ENCODE measurements at regions not wholly inside any gene's neighbourhood (a gene's known extent, or its start where the extent isn't known, plus 50 kb on each side); places are given as distances from the start of the nearest gene placed in this dataset.

DNA sequence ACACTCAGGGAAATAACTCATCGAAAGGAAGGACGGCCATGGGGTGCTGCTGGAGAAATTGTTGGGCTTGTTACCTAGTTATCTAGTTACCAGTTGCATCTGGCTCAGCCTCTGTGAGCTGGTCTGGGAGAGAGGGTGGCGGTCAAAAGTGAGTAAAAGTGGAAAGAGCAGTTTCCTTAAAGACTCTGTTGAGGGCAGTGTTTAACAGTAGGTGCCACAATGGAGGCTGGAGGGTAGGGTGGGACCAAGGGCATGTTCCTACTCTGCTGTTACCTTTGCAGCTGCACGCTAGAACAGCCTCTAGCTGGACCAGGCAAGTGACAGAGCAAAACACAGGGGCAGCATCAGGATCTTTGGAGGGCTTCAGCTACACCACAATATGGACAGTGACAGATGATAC is 228.8 kb upstream of the STARD13 start:
- Histone ChIP-seq H3K27ac (replicated peaks) (no peak overlapping the region), H3K4me1 (peaks cover 28% of the 10 kb centered on the region), H3K27me3 (ENCODE audit: low read depth) (no peaks in the 10 kb centered on the region), H3K9me3 (replicated peaks) (no peaks in the 10 kb centered on the region), H3K4me3 (no peak overlapping the region), H3K36me3 (no peaks in the 10 kb centered on the region)
- TF ChIP-seq, protein P1, sequence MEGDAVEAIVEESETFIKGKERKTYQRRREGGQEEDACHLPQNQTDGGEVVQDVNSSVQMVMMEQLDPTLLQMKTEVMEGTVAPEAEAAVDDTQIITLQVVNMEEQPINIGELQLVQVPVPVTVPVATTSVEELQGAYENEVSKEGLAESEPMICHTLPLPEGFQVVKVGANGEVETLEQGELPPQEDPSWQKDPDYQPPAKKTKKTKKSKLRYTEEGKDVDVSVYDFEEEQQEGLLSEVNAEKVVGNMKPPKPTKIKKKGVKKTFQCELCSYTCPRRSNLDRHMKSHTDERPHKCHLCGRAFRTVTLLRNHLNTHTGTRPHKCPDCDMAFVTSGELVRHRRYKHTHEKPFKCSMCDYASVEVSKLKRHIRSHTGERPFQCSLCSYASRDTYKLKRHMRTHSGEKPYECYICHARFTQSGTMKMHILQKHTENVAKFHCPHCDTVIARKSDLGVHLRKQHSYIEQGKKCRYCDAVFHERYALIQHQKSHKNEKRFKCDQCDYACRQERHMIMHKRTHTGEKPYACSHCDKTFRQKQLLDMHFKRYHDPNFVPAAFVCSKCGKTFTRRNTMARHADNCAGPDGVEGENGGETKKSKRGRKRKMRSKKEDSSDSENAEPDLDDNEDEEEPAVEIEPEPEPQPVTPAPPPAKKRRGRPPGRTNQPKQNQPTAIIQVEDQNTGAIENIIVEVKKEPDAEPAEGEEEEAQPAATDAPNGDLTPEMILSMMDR (IDR thresholded peaks at IDR 0.05; ENCODE audit: borderline replicate concordance): no peak
- intact Hi-C loops (cut with micrococcal nuclease): no loop called here
- no peak for DNase-seq

DNA sequence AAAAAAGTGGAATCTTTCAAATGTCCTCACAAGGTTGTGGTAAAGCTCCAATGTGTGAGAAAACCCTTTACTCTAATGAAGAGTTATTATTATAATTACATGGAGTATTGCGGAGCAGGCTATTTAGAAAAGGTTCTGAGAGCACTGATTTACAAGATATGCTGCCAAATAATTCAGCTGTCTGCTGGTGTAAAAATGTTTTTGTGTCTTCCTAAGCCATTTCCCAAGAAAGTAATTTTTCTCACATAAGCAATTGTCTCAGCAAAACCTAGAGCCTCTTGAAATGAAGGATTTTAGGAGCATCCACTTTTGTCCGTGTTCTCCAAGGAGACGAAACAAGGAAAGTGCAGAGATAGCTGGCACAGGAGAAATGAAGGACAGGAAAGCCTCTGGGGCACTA is 229.6 kb upstream of the STARD13 start:
- Histone ChIP-seq H3K27me3 (ENCODE audit: low read depth) (no peaks in the 10 kb centered on the region), H3K36me3 (no peaks in the 10 kb centered on the region), H3K9me3 (replicated peaks) (no peaks in the 10 kb centered on the region), H3K4me3 (no peak overlapping the region), H3K27ac (replicated peaks) (no peak overlapping the region), H3K4me1 (peaks cover 20% of the 10 kb centered on the region)
- DNase-seq: no peak
- intact Hi-C loops (cut with micrococcal nuclease): no loop called here
- TF ChIP-seq, protein P1 (IDR thresholded peaks at IDR 0.05; ENCODE audit: borderline replicate concordance): no peak

DNA sequence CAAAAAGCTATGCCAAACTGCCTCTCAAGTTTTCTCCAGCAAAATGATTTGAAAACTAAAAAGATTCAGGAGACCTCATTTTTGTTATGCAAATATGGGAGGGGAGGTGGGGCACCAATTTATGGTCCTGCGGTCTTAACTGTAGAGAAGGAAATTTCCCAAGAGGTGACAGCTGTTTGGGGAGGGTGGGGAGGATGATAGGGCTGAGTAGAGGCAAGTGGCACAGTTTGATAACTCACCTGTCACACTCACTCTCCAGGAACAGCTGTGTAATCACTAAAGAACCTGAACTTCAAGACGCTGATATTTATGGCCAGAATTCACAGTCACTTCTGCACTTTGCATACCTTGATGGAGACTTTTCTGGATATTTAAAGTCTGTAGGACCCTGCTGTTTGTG is 232.9 kb upstream of the STARD13 start:
- H3K27me3 ChIP-seq (ENCODE audit: low read depth): no peaks in the 10 kb centered on the region
- TF ChIP-seq, protein P1 (IDR thresholded peaks at IDR 0.05; ENCODE audit: borderline replicate concordance): no peak
- no peak for DNase-seq
- H3K4me3 ChIP-seq: no peak overlapping the region
- H3K4me1 ChIP-seq: peaks cover 7% of the 10 kb centered on the region
- intact Hi-C loops (cut with micrococcal nuclease): no loop called here
- no peaks in the 10 kb centered on the region for H3K9me3 ChIP-seq (replicated peaks)
- no peaks in the 10 kb centered on the region for H3K36me3 ChIP-seq
- H3K27ac ChIP-seq (replicated peaks): no peak overlapping the region

DNA sequence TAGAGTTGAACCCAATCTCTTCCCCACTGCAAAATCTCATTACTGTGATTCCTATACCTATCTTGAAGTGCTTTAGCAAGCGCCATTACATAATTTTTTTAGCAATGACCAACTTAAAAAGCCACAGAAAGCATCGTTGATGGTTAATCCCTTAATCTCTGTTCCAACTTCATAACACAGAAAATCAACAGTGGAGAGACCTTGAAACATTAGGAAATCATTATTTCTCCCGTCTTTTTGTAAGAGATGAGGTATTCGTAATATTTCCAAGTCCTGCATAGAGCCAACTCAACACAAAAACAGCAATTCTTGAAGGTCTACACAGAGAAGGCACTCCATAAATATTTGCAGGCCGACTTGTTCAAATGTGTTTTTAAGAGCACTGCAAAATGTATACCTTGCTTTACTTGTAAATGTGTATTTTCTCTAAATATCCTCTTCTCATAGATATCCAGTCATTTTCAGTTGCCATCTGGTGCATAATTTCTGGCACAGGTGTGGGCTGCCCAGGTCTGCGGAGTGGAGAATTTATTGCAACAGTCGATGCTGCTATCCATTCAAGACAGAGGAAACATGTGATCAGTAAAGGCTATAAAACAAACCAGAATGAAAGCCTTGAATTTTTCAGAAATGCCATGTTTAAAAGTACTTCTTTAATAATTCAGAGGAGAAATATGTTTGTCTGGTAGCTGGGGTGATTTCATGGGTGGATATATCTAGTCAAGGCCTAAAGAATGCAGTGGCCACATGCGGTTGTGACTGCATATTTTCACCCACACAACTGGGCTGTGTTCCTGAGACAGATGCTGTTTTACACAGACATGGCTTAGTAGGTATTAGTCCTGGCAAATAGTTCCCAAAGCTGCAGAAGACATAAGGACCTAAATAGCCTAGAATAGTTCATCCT is 234.3 kb upstream of the STARD13 start:
- Histone ChIP-seq H3K4me3 (no peak overlapping the region), H3K27me3 (ENCODE audit: low read depth) (no peaks in the 10 kb centered on the region), H3K4me1 (peaks cover 19% of the 10 kb centered on the region), H3K9me3 (replicated peaks) (no peaks in the 10 kb centered on the region), H3K36me3 (no peaks in the 10 kb centered on the region), H3K27ac (replicated peaks) (no peak overlapping the region)
- no peak for DNase-seq
- TF ChIP-seq, protein P1 (IDR thresholded peaks at IDR 0.05; ENCODE audit: borderline replicate concordance): no peak
- intact Hi-C loops (cut with micrococcal nuclease): no loop called here

DNA sequence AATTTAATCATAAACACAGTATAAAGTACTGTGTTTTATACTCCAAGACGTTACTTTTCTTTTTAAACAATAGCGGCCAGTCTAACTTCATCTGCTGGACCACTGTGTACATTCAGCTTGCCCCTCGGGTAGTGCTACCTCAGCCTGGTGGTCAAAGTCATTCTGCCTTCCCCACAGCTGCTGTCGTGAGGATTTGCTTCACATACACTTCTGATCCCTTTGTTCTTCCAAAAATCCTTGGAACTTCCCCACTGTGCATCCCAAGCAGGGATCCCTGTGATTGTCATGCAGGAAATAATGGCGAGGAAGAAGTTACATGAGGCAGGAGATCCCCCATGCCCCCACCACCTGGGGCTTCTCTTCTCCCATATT is 234.9 kb upstream of the STARD13 start:
- no peaks in the 10 kb centered on the region for H3K27me3 ChIP-seq (ENCODE audit: low read depth)
- TF ChIP-seq, protein P1 (IDR thresholded peaks at IDR 0.05; ENCODE audit: borderline replicate concordance): no peak
- no peak overlapping the region for H3K27ac ChIP-seq (replicated peaks)
- H3K9me3 ChIP-seq (replicated peaks): no peaks in the 10 kb centered on the region
- H3K4me1 ChIP-seq: peaks cover 22% of the 10 kb centered on the region
- intact Hi-C loops (cut with micrococcal nuclease): no loop called here
- H3K4me3 ChIP-seq: no peak overlapping the region
- no peak for DNase-seq
- H3K36me3 ChIP-seq: no peaks in the 10 kb centered on the region
